Brain microvascular endothelial cell (primary cell): ENCODE measurements at regions not wholly inside any gene's neighbourhood (a gene's known extent, or its start where the extent isn't known, plus 50 kb on each side); places are given as distances from the start of the nearest gene placed in this dataset.
"Not testable (repeated sequence)": the region's sequence is repeated elsewhere in the genome, so short reads cannot be mapped to it uniquely, and the experiment has no call there.

Experiments used
- DNase-seq: peaks from one replicate; pipeline ENCODE4 v3.0.0-alpha.2; 2020
- H3K27ac ChIP-seq: fragments of 250-450 bp; sonication (Bioruptor Pico); 2 replicates; pipeline ENCODE4 v1.5.1; 2020; ENCODE audit warnings: mild to moderate bottlenecking, moderate library complexity
- H3K27me3 ChIP-seq: fragments of 250-450 bp; sonication (Bioruptor Pico); replicated peaks from 2 replicates; pipeline ENCODE4 v1.5.1; 2020; ENCODE audit warnings: mild to moderate bottlenecking
- H3K36me3 ChIP-seq: fragments of 250-450 bp; sonication (Bioruptor Pico); replicated peaks from 2 replicates; pipeline ENCODE4 v1.5.1; 2020; ENCODE audit warnings: mild to moderate bottlenecking
- H3K4me3 ChIP-seq: 2 replicates; pipeline ENCODE4 v1.5.1; 2011; ENCODE audit warnings: low read depth, mild to moderate bottlenecking, control low read depth, low read length, moderate library complexity
- CTCF ChIP-seq: IDR thresholded peaks from 2 replicates; pipeline ENCODE4 v1.5.1; 2011; ENCODE audit warnings: low read depth, mild to moderate bottlenecking, moderate library complexity, low read length, control low read depth, inconsistent platforms; ENCODE audit errors: missing control alignments
- in situ Hi-C: cut with HindIII; loops from 2 replicates; pipeline ENCODE4 v1.10.0; 2017; ENCODE audit warnings: low sequenced_read_pairs, low pct_ligation_motif_present

- Histone ChIP-seq H3K4me3 (no peak overlapping the region), H3K27me3 (no peaks in the 10 kb centered on the region), H3K36me3 (no peaks in the 10 kb centered on the region), H3K27ac (no peak overlapping the region)
- DNase-seq = no peak
- in situ Hi-C loops = no loop called here
- TF ChIP-seq CTCF = no peak
Observed at GRCh38 chr2:6183226-6183625, 491.0 kb downstream of the SOX11 start.

GRCh38 chr2:6184532-6185292 is 492.5 kb downstream of the SOX11 start:
- H3K36me3 ChIP-seq = no peaks in the 10 kb centered on the region
- H3K4me3 ChIP-seq = no peak overlapping the region
- peak; percentile 85 for DNase-seq
- H3K27ac ChIP-seq = peak overlapping the region; percentile 69
- in situ Hi-C loops = no loop called here
- no peaks in the 10 kb centered on the region for H3K27me3 ChIP-seq
- TF ChIP-seq CTCF = peak; percentile 29

- Histone ChIP-seq H3K27me3 (no peaks in the 10 kb centered on the region), H3K4me3 (no peak overlapping the region), H3K36me3 (no peaks in the 10 kb centered on the region), H3K27ac (peak overlapping the region; percentile 91)
- in situ Hi-C loops = no loop called here
- peak; percentile 88 for DNase-seq
- TF ChIP-seq CTCF = no peak
Observed at GRCh38 chr2:6186332-6187151, 494.4 kb downstream of the SOX11 start.

GRCh38 chr2:6196449-6196848 is 504.3 kb downstream of the SOX11 start:
- no peak for TF ChIP-seq CTCF
- Histone ChIP-seq H3K27ac (no peak overlapping the region), H3K27me3 (no peaks in the 10 kb centered on the region), H3K36me3 (no peaks in the 10 kb centered on the region), H3K4me3 (no peak overlapping the region)
- DNase-seq = no peak
- in situ Hi-C loops = no loop called here

- in situ Hi-C loops, H3K4me3 ChIP-seq, H3K27me3 ChIP-seq, H3K36me3 ChIP-seq, H3K27ac ChIP-seq: not testable (repeated sequence)
- DNase-seq = peak; percentile 20
Observed at GRCh38 chr2:6198370-6198919, 506.3 kb downstream of the SOX11 start.

- Histone ChIP-seq H3K36me3 (no peaks in the 10 kb centered on the region), H3K27me3 (no peaks in the 10 kb centered on the region), H3K4me3 (no peak overlapping the region), H3K27ac (no peak overlapping the region)
- no peak for DNase-seq
- in situ Hi-C loops = no loop called here
- TF ChIP-seq CTCF = no peak
Observed at GRCh38 chr2:6202756-6203155, 510.6 kb downstream of the SOX11 start.
